Adrenal gland (tissue), 5 donors: ENCODE measurements at regions not wholly inside any gene's neighbourhood (a gene's known extent, or its start where the extent isn't known, plus 50 kb on each side); places are given as distances from the start of the nearest gene placed in this dataset.

ENCODE experiments used
- POLR2A ChIP-seq, 2 donors: fragments of 450-650 bp; IDR thresholded peaks; one replicate each; pipeline ENCODE4 v1.6.1; 2017; ENCODE audit warnings: antibody characterized with exemption in 2 of 2, mild to moderate bottlenecking in 2 of 2, moderate library complexity in 1 of 2
- TF ChIP-seq, protein P1 (sequence below), 6 experiments: fragments of 450-650 bp in 4 of 6; fragments of 200-600 bp in 2 of 6; sonication (generic) in 1 of 6; IDR thresholded peaks; 1 replicate in 5 of 6; 2 replicates in 1 of 6; pipeline versions ENCODE4 v1.5.1 to v1.8.0; 2016 to 2021; ENCODE audit warnings: antibody characterized with exemption in 6 of 6, mild to moderate bottlenecking in 2 of 6, moderate library complexity in 1 of 6
- donor health status: DM: no; HTN: no; CAD: no.

- TF ChIP-seq POLR2A (IDR thresholded peaks at IDR 0.05): no peak
- TF ChIP-seq, protein P1, sequence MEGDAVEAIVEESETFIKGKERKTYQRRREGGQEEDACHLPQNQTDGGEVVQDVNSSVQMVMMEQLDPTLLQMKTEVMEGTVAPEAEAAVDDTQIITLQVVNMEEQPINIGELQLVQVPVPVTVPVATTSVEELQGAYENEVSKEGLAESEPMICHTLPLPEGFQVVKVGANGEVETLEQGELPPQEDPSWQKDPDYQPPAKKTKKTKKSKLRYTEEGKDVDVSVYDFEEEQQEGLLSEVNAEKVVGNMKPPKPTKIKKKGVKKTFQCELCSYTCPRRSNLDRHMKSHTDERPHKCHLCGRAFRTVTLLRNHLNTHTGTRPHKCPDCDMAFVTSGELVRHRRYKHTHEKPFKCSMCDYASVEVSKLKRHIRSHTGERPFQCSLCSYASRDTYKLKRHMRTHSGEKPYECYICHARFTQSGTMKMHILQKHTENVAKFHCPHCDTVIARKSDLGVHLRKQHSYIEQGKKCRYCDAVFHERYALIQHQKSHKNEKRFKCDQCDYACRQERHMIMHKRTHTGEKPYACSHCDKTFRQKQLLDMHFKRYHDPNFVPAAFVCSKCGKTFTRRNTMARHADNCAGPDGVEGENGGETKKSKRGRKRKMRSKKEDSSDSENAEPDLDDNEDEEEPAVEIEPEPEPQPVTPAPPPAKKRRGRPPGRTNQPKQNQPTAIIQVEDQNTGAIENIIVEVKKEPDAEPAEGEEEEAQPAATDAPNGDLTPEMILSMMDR (IDR thresholded peaks at IDR 0.05): no peak
Measured at GRCh38 chr12:92630968-92631367, 71.8 kb upstream of the PLEKHG7 start.
